ENCODE measurements at regions not wholly inside any gene's neighbourhood (a gene's known extent, or its start where the extent isn't known, plus 50 kb on each side); places are given as distances from the start of the nearest gene placed in this dataset.

DNA sequence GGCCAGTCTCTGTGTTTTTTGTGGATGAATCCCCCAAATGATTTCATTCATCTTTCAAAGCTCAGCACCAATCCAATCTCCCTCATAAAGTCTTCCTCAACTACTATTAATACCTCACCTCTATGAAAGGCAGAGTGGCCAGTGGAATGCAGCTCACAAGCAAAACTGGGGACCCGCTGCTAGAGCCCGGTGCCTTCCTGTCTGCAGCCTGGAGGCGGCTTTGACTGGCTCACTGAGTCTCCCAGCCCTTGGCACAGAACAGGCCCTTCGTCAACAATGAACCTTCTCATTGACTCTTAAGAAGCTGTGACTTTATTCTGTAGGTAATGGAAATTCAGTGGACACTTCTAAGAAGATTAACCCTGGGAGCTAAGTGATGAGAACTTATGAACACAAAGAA is 86.8 kb upstream of the RAB4A start:
- BruUV-seq (replicated peaks) = no TSS peak
- H3K4me1 ChIP-seq (ENCODE audit: insufficient read depth, low read length, poor library complexity, severe bottlenecking) = no peaks in the 10 kb centered on the region
- no peak for DNase-seq (ENCODE audit: low spot score)
- ChIA-PET CTCF (no interaction called here), POLR2A (ENCODE audit: low non-redundant PET) (no interaction called here)
- H3K9me3 ChIP-seq (ENCODE audit: low read depth, low read length, poor library complexity, severe bottlenecking) = no peaks in the 10 kb centered on the region
- no peaks in the 10 kb centered on the region for H3K36me3 ChIP-seq (ENCODE audit: insufficient read depth, low read length, poor library complexity, severe bottlenecking)
- no peak overlapping the region for H3K27ac ChIP-seq (ENCODE audit: low read depth, low read length, poor library complexity, severe bottlenecking)
- TF ChIP-seq, protein P1, sequence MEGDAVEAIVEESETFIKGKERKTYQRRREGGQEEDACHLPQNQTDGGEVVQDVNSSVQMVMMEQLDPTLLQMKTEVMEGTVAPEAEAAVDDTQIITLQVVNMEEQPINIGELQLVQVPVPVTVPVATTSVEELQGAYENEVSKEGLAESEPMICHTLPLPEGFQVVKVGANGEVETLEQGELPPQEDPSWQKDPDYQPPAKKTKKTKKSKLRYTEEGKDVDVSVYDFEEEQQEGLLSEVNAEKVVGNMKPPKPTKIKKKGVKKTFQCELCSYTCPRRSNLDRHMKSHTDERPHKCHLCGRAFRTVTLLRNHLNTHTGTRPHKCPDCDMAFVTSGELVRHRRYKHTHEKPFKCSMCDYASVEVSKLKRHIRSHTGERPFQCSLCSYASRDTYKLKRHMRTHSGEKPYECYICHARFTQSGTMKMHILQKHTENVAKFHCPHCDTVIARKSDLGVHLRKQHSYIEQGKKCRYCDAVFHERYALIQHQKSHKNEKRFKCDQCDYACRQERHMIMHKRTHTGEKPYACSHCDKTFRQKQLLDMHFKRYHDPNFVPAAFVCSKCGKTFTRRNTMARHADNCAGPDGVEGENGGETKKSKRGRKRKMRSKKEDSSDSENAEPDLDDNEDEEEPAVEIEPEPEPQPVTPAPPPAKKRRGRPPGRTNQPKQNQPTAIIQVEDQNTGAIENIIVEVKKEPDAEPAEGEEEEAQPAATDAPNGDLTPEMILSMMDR (conservative IDR thresholded peaks at IDR 0.05; ENCODE audit: low read depth, low read length) = no peak
- TF ChIP-seq EZH2 (IDR thresholded peaks at IDR 0.05; ENCODE audit: borderline replicate concordance, low read depth, low read length, poor library complexity, severe bottlenecking) = no peak
- no peak overlapping the region for H3K4me3 ChIP-seq (ENCODE audit: low read depth, low read length, poor library complexity, severe bottlenecking)
- no peaks in the 10 kb centered on the region for H3K27me3 ChIP-seq (replicated peaks; ENCODE audit: insufficient read depth, low read depth, low read length, poor library complexity)
- intact Hi-C loops (cut with micrococcal nuclease; ENCODE audit: unreplicated experiment) = no loop called here

DNA sequence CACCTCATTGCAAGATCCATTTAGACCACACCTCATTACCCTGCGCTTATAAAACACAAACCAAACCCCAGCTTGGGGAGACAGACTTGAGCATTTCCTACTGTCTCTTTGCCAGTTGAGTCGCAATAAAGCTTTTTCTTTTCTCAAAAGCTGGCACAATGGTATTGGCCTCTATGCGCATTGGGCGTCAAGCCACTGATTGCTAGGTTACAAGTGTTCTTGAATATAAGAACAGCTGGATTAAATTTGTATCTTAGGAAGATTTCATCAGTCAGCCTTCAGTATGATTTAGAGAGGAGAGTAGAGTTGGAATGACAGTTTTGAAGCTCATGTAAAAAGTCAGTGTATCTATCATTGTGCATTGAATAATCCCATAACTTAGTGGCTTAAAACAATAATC is 84.9 kb upstream of the RAB4A start:
- no TSS peak for BruUV-seq (replicated peaks)
- Histone ChIP-seq H3K27me3 (replicated peaks; ENCODE audit: insufficient read depth, low read depth, low read length, poor library complexity) (no peaks in the 10 kb centered on the region), H3K36me3 (ENCODE audit: insufficient read depth, low read length, poor library complexity, severe bottlenecking) (no peaks in the 10 kb centered on the region), H3K9me3 (ENCODE audit: low read depth, low read length, poor library complexity, severe bottlenecking) (no peaks in the 10 kb centered on the region), H3K4me1 (ENCODE audit: insufficient read depth, low read length, poor library complexity, severe bottlenecking) (no peaks in the 10 kb centered on the region), H3K4me3 (ENCODE audit: low read depth, low read length, poor library complexity, severe bottlenecking) (no peak overlapping the region), H3K27ac (ENCODE audit: low read depth, low read length, poor library complexity, severe bottlenecking) (no peak overlapping the region)
- ChIA-PET CTCF (no interaction called here), POLR2A (ENCODE audit: low non-redundant PET) (no interaction called here)
- DNase-seq (ENCODE audit: low spot score) = no peak
- intact Hi-C loops (cut with micrococcal nuclease; ENCODE audit: unreplicated experiment) = no loop called here
- no peak for TF ChIP-seq EZH2 (IDR thresholded peaks at IDR 0.05; ENCODE audit: borderline replicate concordance, low read depth, low read length, poor library complexity, severe bottlenecking)
- TF ChIP-seq, protein P1 (conservative IDR thresholded peaks at IDR 0.05; ENCODE audit: low read depth, low read length) = no peak

DNA sequence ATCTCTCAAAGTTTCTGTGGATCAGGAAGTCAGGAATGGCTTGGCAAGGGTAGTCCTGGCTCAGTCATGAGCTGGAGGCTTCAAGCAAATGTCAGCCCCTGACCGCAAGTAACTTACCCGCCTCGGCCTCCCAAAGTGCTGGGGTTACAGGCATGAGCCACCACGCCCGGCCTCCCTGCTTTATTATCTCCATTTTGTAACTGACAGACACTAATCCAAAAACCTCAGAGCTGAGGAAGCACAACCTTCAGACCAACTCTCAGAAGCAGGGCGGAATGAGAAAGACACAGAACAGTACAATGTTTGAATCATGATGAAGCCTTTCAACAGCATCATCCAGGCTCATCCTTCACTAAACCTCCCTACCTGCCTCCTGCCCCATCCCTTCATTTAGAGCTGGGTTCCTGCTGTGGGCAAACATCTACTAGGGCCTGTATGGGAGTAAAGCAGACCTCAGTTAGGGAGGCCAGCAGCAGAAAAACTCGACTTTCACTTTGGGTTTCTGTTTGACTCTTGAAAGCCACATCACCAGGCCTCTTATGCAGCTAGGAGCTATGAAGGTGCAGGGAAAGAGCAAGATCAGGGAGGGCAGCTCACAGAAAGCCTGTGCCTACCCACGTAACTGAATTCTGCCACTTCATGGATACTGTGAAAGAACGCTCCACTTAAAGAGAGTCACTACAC is 84.4 kb upstream of the RAB4A start:
- BruUV-seq (replicated peaks) = no TSS peak
- DNase-seq (ENCODE audit: low spot score) = no peak

More for the DNA sequence above, 84.4 kb upstream of the RAB4A start:
- intact Hi-C loops (cut with micrococcal nuclease; ENCODE audit: unreplicated experiment) = no loop called here
- Histone ChIP-seq H3K36me3 (ENCODE audit: insufficient read depth, low read length, poor library complexity, severe bottlenecking) (no peaks in the 10 kb centered on the region), H3K27ac (ENCODE audit: low read depth, low read length, poor library complexity, severe bottlenecking) (no peak overlapping the region), H3K9me3 (ENCODE audit: low read depth, low read length, poor library complexity, severe bottlenecking) (no peaks in the 10 kb centered on the region), H3K4me3 (ENCODE audit: low read depth, low read length, poor library complexity, severe bottlenecking) (no peak overlapping the region), H3K4me1 (ENCODE audit: insufficient read depth, low read length, poor library complexity, severe bottlenecking) (no peaks in the 10 kb centered on the region), H3K27me3 (replicated peaks; ENCODE audit: insufficient read depth, low read depth, low read length, poor library complexity) (no peaks in the 10 kb centered on the region)
- POLR2A ChIA-PET (ENCODE audit: low non-redundant PET) = no interaction called here
- CTCF ChIA-PET = no interaction called here
- TF ChIP-seq, protein P1 (conservative IDR thresholded peaks at IDR 0.05; ENCODE audit: low read depth, low read length) = no peak
- no peak for TF ChIP-seq EZH2 (IDR thresholded peaks at IDR 0.05; ENCODE audit: borderline replicate concordance, low read depth, low read length, poor library complexity, severe bottlenecking)
